Calu3 (cell line): ENCODE measurements at regions not wholly inside any gene's neighbourhood (a gene's known extent, or its start where the extent isn't known, plus 50 kb on each side); places are given as distances from the start of the nearest gene placed in this dataset.

Experiments used
- BruUV-seq: library from RNA; stranded (reverse); fragments of 400-500 nt; replicated peaks from 2 replicates; lab custom pipeline; 2021; lab: Mats Ljungman, UMichigan
- CTCF ChIA-PET: fragments of 300-600 bp; sonication (Branson Sonifier 250); formaldehyde crosslinking; loops from one replicate; lab custom pipeline; 2022; ENCODE audit warnings: antibody characterized with exemption; lab: Charles Lee
- DNase-seq: peaks from one replicate; pipeline ENCODE4 v3.0.0; 2022
- H3K27ac Mint-ChIP-seq: one replicate; pipeline ENCODE4 v1.8.0; 2022; ENCODE audit warnings: mixed read lengths; ENCODE audit not compliant: unreplicated experiment
- H3K27me3 Mint-ChIP-seq: one replicate; pipeline ENCODE4 v1.8.0; 2022; ENCODE audit warnings: mixed read lengths; ENCODE audit not compliant: unreplicated experiment
- H3K36me3 Mint-ChIP-seq: one replicate; pipeline ENCODE4 v1.8.0; 2022; ENCODE audit warnings: mild to moderate bottlenecking, moderate library complexity, mixed read lengths; ENCODE audit not compliant: insufficient read depth, unreplicated experiment
- H3K4me1 Mint-ChIP-seq: one replicate; pipeline ENCODE4 v1.8.0; 2022; ENCODE audit warnings: mild to moderate bottlenecking, low read depth, mixed read lengths; ENCODE audit not compliant: unreplicated experiment
- H3K4me3 Mint-ChIP-seq: one replicate; pipeline ENCODE4 v1.8.0; 2022; ENCODE audit warnings: mild to moderate bottlenecking, low read depth, moderate library complexity, mixed read lengths; ENCODE audit not compliant: unreplicated experiment
- H3K9me3 Mint-ChIP-seq: one replicate; pipeline ENCODE4 v1.8.0; 2022; ENCODE audit warnings: low read depth, mixed read lengths; ENCODE audit not compliant: unreplicated experiment
- CTCF ChIP-seq: fragments of 200-600 bp; IDR thresholded peaks from one replicate; pipeline ENCODE4 v1.8.0; 2022; ENCODE audit warnings: antibody characterized with exemption; ENCODE audit not compliant: unreplicated experiment
- intact Hi-C: fragments of 100-400 bp; cut with micrococcal nuclease; formaldehyde crosslinking; loops from one replicate; pipeline ENCODE4 v1.10.0; 2022; ENCODE audit not compliant: unreplicated experiment

- Mint-ChIP-seq H3K4me1 (no peaks in the 10 kb centered on the region), H3K27ac (no peak overlapping the region), H3K9me3 (peaks cover 25% of the 10 kb centered on the region), H3K36me3 (no peaks in the 10 kb centered on the region), H3K27me3 (no peaks in the 10 kb centered on the region), H3K4me3 (no peak overlapping the region)
- no peak for DNase-seq
- CTCF ChIA-PET, result no interaction called here
- no peak for TF ChIP-seq CTCF
- no TSS peak for BruUV-seq
- intact Hi-C loops, result no loop called here
These were observed 329.8 kb upstream of the MYT1L start for GRCh38 chr2:2660789-2661355.

GRCh38 chr2:2657121-2657962 lies 326.3 kb upstream of the MYT1L start:
- Mint-ChIP-seq H3K9me3 (peaks cover 21% of the 10 kb centered on the region), H3K4me3 (no peak overlapping the region), H3K36me3 (no peaks in the 10 kb centered on the region), H3K27me3 (no peaks in the 10 kb centered on the region), H3K27ac (no peak overlapping the region), H3K4me1 (no peaks in the 10 kb centered on the region)
- BruUV-seq, result no TSS peak
- CTCF ChIA-PET, result no interaction called here
- DNase-seq, result no peak
- intact Hi-C loops, result no loop called here
- no peak for TF ChIP-seq CTCF

- H3K36me3 Mint-ChIP-seq, result no peaks in the 10 kb centered on the region
- H3K4me3 Mint-ChIP-seq, result no peak overlapping the region
- H3K9me3 Mint-ChIP-seq, result peaks cover 26% of the 10 kb centered on the region
- no peak for TF ChIP-seq CTCF
- CTCF ChIA-PET, result no interaction called here
- H3K4me1 Mint-ChIP-seq, result no peaks in the 10 kb centered on the region
- no peaks in the 10 kb centered on the region for H3K27me3 Mint-ChIP-seq
- no TSS peak for BruUV-seq
- H3K27ac Mint-ChIP-seq, result no peak overlapping the region
- intact Hi-C loops, result no loop called here
- no peak for DNase-seq
These were observed 325.3 kb upstream of the MYT1L start for GRCh38 chr2:2656115-2657011.

GRCh38 chr2:2655453-2656114 lies 324.5 kb upstream of the MYT1L start:
- no peak overlapping the region for H3K4me3 Mint-ChIP-seq
- no peaks in the 10 kb centered on the region for H3K4me1 Mint-ChIP-seq
- H3K27ac Mint-ChIP-seq, result no peak overlapping the region
- H3K27me3 Mint-ChIP-seq, result no peaks in the 10 kb centered on the region
- peaks cover 24% of the 10 kb centered on the region for H3K9me3 Mint-ChIP-seq
- intact Hi-C loops, result no loop called here
- H3K36me3 Mint-ChIP-seq, result no peaks in the 10 kb centered on the region
- no TSS peak for BruUV-seq
- CTCF ChIA-PET, result no interaction called here
- TF ChIP-seq CTCF, result no peak
- DNase-seq, result no peak
